Muscle layer of duodenum (tissue), 2 donors: ENCODE measurements at regions not wholly inside any gene's neighbourhood (a gene's known extent, or its start where the extent isn't known, plus 50 kb on each side); places are given as distances from the start of the nearest gene placed in this dataset.

Experiments
- H3K27ac ChIP-seq: one replicate; pipeline ENCODE4 v1.7.0; 2013; ENCODE audit warnings: mild to moderate bottlenecking, low read length
- H3K27me3 ChIP-seq: one replicate; pipeline ENCODE4 v1.7.0; 2013; ENCODE audit warnings: low read depth, mild to moderate bottlenecking, control low read depth, low read length
- H3K36me3 ChIP-seq, 2 donors: one replicate each; pipeline ENCODE4 v1.7.0; 2013; ENCODE audit warnings: low read length in 2 of 2, control low read depth in 1 of 2, mild to moderate bottlenecking in 1 of 2; ENCODE audit not compliant: insufficient read depth in 2 of 2, control insufficient read depth in 1 of 2
- H3K4me1 ChIP-seq, 2 donors: one replicate each; pipeline ENCODE4 v1.7.0; 2013; ENCODE audit warnings: low read length in 2 of 2, mild to moderate bottlenecking in 2 of 2, control low read depth in 1 of 2, moderate library complexity in 1 of 2; ENCODE audit not compliant: insufficient read depth in 2 of 2, control insufficient read depth in 1 of 2
- H3K4me3 ChIP-seq, 2 donors: one replicate each; pipeline ENCODE4 v1.7.0; 2013; ENCODE audit warnings: low read length in 2 of 2, low read depth in 1 of 2, mild to moderate bottlenecking in 1 of 2
- H3K9me3 ChIP-seq, 2 donors: one replicate each; pipeline ENCODE4 v1.7.0; 2013; ENCODE audit warnings: low read length in 2 of 2, control low read depth in 1 of 2, mild to moderate bottlenecking in 1 of 2; ENCODE audit not compliant: control insufficient read depth in 1 of 2
- donor health status: healthy.

DNA sequence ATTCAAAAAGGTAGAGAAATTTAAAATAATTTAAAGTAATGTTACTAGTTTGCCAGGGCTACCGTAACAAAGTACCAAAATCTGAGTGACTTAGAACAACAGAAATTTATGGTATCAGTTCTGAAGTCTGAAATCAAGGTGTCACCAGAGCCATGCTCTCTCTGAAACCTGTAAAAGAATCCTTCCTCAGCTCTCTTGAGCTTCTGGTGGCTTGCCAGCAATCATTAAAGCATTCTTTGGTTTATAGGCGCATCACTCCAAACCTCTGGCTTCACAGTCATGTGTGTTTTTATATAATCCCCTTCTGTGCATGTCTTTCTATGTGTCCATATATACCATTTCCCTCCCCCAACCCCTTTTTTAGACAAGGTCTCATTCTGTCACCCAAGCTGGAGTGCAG, 220.3 kb downstream of the COX7C start:
- H3K27me3 ChIP-seq = no peaks in the 10 kb centered on the region
- H3K36me3 ChIP-seq = no peaks in the 10 kb centered on the region
- no peak overlapping the region for H3K27ac ChIP-seq
- H3K4me3 ChIP-seq = no peak overlapping the region
- no peaks in the 10 kb centered on the region for H3K4me1 ChIP-seq
- H3K9me3 ChIP-seq = no peaks in the 10 kb centered on the region

DNA sequence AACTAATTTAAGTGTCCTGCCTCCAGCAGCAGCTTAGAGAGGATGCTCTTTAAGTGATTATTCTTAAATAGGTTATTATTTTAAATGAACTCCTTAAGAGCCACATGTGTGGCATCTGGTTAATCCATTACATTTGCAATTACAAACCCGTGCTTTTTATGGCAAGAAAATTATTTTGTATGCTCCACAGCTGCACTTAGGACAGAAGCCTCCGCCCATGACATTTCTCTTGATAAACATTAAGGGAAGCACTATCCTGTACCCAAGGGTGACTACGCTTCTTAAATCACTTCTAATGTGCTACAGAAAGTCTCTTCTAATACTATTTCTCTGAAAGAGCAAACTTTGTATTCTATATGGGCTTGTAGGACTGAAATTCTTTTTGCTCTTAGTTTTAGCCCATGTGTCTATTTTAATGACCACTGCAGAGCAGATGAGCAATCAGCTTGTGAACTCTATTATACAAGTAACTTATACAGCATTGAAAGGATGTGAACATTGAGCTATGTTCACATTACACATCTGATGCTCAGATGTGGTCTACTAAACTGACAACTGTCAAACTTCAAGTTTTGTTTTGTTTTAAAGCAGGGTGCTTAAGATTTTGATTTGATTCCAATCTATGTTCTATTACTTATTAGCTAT, 223.4 kb downstream of the COX7C start:
- H3K9me3 ChIP-seq = no peaks in the 10 kb centered on the region
- no peaks in the 10 kb centered on the region for H3K36me3 ChIP-seq

DNA sequence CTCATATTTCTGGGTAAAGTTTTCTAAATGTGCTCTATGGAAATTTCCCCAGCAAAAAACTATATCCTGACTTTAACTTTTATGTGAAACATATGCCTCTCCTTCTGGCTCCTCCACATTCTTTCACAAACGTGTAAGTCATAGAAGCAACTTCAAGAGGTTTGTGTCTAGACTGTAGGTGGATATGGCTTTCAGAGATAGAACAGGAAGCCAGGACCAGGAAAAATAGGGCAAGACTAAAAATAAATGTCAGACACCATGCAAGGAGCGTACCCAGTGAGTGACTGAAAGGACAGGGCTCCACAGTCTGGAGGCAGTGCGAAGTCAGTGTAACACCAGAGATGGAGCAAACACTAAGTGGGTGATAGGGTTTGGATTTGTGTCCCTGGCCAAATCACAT, 240.7 kb downstream of the COX7C start:
- H3K36me3 ChIP-seq = no peaks in the 10 kb centered on the region
- no peaks in the 10 kb centered on the region for H3K27me3 ChIP-seq
- no peaks in the 10 kb centered on the region for H3K9me3 ChIP-seq
- no peak overlapping the region for H3K27ac ChIP-seq
- H3K4me1 ChIP-seq = no peaks in the 10 kb centered on the region
- no peak overlapping the region for H3K4me3 ChIP-seq

More for the DNA sequence above, 223.4 kb downstream of the COX7C start:
- Histone ChIP-seq H3K4me3 (no peak overlapping the region), H3K27me3 (no peaks in the 10 kb centered on the region), H3K27ac (no peak overlapping the region), H3K4me1 (no peaks in the 10 kb centered on the region)

GRCh38 chr5:86861512-86861911, 243.8 kb downstream of the COX7C start:
- Histone ChIP-seq H3K36me3 (no peaks in the 10 kb centered on the region), H3K27ac (no peak overlapping the region), H3K27me3 (no peaks in the 10 kb centered on the region), H3K4me1 (no peaks in the 10 kb centered on the region), H3K9me3 (no peaks in the 10 kb centered on the region), H3K4me3 (no peak overlapping the region)

- no peak overlapping the region for H3K4me3 ChIP-seq
- H3K4me1 ChIP-seq = no peaks in the 10 kb centered on the region
- no peaks in the 10 kb centered on the region for H3K36me3 ChIP-seq
- no peaks in the 10 kb centered on the region for H3K27me3 ChIP-seq
- H3K9me3 ChIP-seq = no peaks in the 10 kb centered on the region
- H3K27ac ChIP-seq = no peak overlapping the region
These were observed 244.4 kb downstream of the COX7C start for GRCh38 chr5:86862093-86862492.

DNA sequence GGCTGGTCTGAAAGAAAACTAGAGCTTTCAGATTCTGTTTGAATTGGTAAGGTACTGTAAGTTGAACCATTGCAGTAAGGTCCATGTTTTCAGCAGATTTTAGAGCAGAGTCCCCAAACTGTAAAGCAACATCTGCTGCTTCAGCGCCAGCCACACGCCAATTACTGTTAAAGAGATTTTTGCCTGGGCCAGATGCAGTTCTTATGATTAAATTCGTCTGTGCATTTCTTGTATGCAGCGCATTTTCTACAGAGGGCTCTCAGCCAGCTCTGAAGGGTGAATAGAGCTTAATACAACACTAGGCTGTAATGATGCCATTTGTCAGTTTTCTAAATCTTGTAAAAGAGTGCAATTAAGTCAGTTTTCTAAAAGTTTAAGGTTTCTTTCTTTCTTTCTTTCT, 246.3 kb downstream of the COX7C start:
- Histone ChIP-seq H3K27me3 (no peaks in the 10 kb centered on the region), H3K4me3 (no peak overlapping the region), H3K36me3 (no peaks in the 10 kb centered on the region), H3K4me1 (no peaks in the 10 kb centered on the region), H3K9me3 (no peaks in the 10 kb centered on the region), H3K27ac (no peak overlapping the region)

DNA sequence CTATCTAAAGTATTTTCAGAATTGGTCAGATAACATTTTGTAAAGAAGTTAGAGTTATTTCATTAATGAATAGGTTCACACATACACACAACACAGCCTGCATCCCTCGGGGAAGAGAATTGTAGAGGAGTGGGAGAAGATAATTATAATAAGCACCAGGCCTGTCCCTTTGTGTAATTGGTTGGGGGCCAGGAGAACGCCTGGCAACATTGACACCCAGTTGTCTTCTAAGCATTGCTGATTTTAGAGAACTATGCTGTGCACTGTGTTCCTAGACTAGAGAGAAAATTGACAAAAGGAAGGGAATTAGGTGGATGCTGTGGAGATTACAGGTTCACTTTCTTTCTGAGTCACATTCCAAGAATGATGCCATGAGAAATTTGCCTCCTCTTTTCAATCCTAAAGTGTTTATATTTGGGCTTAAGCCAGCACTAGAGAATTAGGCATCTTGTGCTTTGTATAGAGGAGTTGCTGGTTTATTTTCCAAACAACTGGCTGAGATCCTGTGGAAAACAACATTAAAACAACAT, 247.6 kb downstream of the COX7C start:
- H3K27ac ChIP-seq = no peak overlapping the region
- no peaks in the 10 kb centered on the region for H3K27me3 ChIP-seq
- no peaks in the 10 kb centered on the region for H3K9me3 ChIP-seq
- H3K36me3 ChIP-seq = no peaks in the 10 kb centered on the region
- no peaks in the 10 kb centered on the region for H3K4me1 ChIP-seq
- H3K4me3 ChIP-seq = no peak overlapping the region

DNA sequence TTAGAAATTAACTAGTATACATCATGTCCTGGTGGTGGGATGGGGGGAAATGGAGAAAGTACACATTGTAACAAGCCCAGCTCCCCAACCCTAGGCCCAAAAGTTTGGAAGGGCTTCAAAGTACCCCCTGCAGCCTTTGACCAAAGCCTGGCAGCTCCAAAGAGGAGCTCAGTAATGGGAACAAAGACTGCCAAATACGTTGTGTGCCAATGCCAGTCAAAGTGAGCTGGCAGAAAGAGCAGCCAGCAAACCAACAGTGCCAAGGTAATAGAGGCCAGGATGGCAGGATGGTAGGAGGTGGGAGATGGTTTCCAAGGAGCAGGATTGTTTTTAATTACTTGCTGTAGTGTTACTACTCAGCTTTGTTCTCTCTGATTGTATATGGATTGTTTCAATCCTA, 248.3 kb downstream of the COX7C start:
- Histone ChIP-seq H3K4me3 (no peak overlapping the region), H3K27ac (no peak overlapping the region), H3K36me3 (no peaks in the 10 kb centered on the region), H3K9me3 (no peaks in the 10 kb centered on the region), H3K4me1 (no peaks in the 10 kb centered on the region), H3K27me3 (no peaks in the 10 kb centered on the region)

- H3K36me3 ChIP-seq = no peaks in the 10 kb centered on the region
- no peak overlapping the region for H3K4me3 ChIP-seq
- no peaks in the 10 kb centered on the region for H3K27me3 ChIP-seq
- no peaks in the 10 kb centered on the region for H3K4me1 ChIP-seq
- H3K27ac ChIP-seq = no peak overlapping the region
- H3K9me3 ChIP-seq = no peaks in the 10 kb centered on the region
These were observed 251.5 kb downstream of the COX7C start for GRCh38 chr5:86869268-86869667.

GRCh38 chr5:86875539-86875938, 257.8 kb downstream of the COX7C start:
- no peaks in the 10 kb centered on the region for H3K4me1 ChIP-seq
- H3K4me3 ChIP-seq = no peak overlapping the region
- H3K9me3 ChIP-seq = no peaks in the 10 kb centered on the region
- H3K27me3 ChIP-seq = no peaks in the 10 kb centered on the region
- no peaks in the 10 kb centered on the region for H3K36me3 ChIP-seq
- H3K27ac ChIP-seq = no peak overlapping the region

- Histone ChIP-seq H3K4me3 (no peak overlapping the region), H3K9me3 (no peaks in the 10 kb centered on the region), H3K4me1 (no peaks in the 10 kb centered on the region), H3K27ac (no peak overlapping the region), H3K36me3 (no peaks in the 10 kb centered on the region), H3K27me3 (no peaks in the 10 kb centered on the region)
These were observed 260.5 kb downstream of the COX7C start for GRCh38 chr5:86878250-86878649.

DNA sequence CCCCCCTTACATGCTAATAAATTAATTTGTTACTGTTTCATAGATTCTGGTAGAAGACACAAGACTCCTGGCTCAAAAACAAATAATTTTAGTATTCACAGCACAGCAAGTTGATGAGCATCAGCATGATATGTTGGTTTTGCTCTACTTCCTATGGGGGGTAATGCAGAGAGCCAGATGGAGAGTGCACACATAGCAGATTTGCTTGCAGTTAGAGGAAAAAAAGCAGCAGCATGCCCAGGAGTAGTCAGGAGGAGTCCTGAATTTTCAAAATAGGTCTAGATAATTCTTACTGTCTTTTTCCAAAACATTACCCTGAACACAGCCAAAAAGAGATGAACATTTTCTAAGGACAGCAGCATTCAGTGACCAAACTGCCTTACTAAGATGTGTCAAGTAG, 261.3 kb downstream of the COX7C start:
- Histone ChIP-seq H3K36me3 (no peaks in the 10 kb centered on the region), H3K4me1 (no peaks in the 10 kb centered on the region), H3K27me3 (no peaks in the 10 kb centered on the region), H3K27ac (no peak overlapping the region), H3K9me3 (no peaks in the 10 kb centered on the region), H3K4me3 (no peak overlapping the region)
